Astrocyte (in vitro differentiated cells and primary cell): ENCODE measurements at regions not wholly inside any gene's neighbourhood (a gene's known extent, or its start where the extent isn't known, plus 50 kb on each side); places are given as distances from the start of the nearest gene placed in this dataset.
A peak's percentile ranks its signal among the peaks of the same experiment; 100 is the strongest.

Experiments
- DNase-seq: peaks from one replicate; pipeline ENCODE4 v3.0.0-alpha.2; 2010; ENCODE audit warnings: low read depth
- FAIRE-seq: peaks from 2 replicates; lab custom pipeline; 2011; peaks lifted over from hg19 to GRCh38; lab: Jason Lieb, UNC
- H2AFZ ChIP-seq: 2 replicates; pipeline ENCODE4 v1.6.0; 2012; ENCODE audit warnings: low read depth, low read length, inconsistent platforms
- H3K27ac ChIP-seq: 2 replicates; pipeline ENCODE4 v1.5.1; 2011; ENCODE audit warnings: low read depth, low read length, inconsistent platforms
- H3K27me3 ChIP-seq: 2 replicates; pipeline ENCODE4 v1.6.0; 2011; ENCODE audit warnings: low read length, inconsistent platforms; ENCODE audit not compliant: insufficient read depth
- H3K36me3 ChIP-seq: 2 replicates; pipeline ENCODE4 v1.5.1; 2011; ENCODE audit warnings: low read length, inconsistent platforms; ENCODE audit not compliant: insufficient read depth
- H3K4me1 ChIP-seq: 2 replicates; pipeline ENCODE4 v1.5.1; 2011; ENCODE audit warnings: low read length, inconsistent platforms; ENCODE audit not compliant: insufficient read depth
- H3K4me2 ChIP-seq: 2 replicates; pipeline ENCODE4 v1.6.0; 2012; ENCODE audit warnings: low read length, inconsistent platforms
- H3K4me3 ChIP-seq: 2 replicates; pipeline ENCODE4 v1.5.1; 2011; ENCODE audit warnings: low read depth, mild to moderate bottlenecking, low read length, inconsistent platforms; ENCODE audit not compliant: insufficient read depth
- H3K79me2 ChIP-seq: 2 replicates; pipeline ENCODE4 v1.6.0; 2012; ENCODE audit warnings: mild to moderate bottlenecking, low read length, inconsistent platforms; ENCODE audit not compliant: insufficient read depth
- H3K9ac ChIP-seq: 2 replicates; pipeline ENCODE4 v1.6.0; 2012; ENCODE audit warnings: mild to moderate bottlenecking, low read length, inconsistent platforms
- H3K9me3 ChIP-seq: 2 replicates; pipeline ENCODE4 v1.5.1; 2012; ENCODE audit warnings: low read depth, mild to moderate bottlenecking, low read length, inconsistent platforms; ENCODE audit not compliant: insufficient read depth
- H4K20me1 ChIP-seq: 2 replicates; pipeline ENCODE4 v1.6.0; 2012; ENCODE audit warnings: low read length, inconsistent platforms; ENCODE audit not compliant: insufficient read depth
- H3K27ac Mint-ChIP-seq: one replicate; pipeline ENCODE4 v1.8.0; 2021; ENCODE audit warnings: mild to moderate bottlenecking, mixed read lengths; ENCODE audit not compliant: unreplicated experiment
- H3K27me3 Mint-ChIP-seq: one replicate; pipeline ENCODE4 v1.8.0; 2021; ENCODE audit warnings: low read depth, mixed read lengths; ENCODE audit not compliant: unreplicated experiment
- H3K36me3 Mint-ChIP-seq: one replicate; pipeline ENCODE4 v1.8.0; 2021; ENCODE audit warnings: low read depth, mixed read lengths; ENCODE audit not compliant: unreplicated experiment
- H3K4me1 Mint-ChIP-seq: one replicate; pipeline ENCODE4 v1.8.0; 2021; ENCODE audit warnings: low read depth, mixed read lengths; ENCODE audit not compliant: unreplicated experiment
- H3K4me3 Mint-ChIP-seq: one replicate; pipeline ENCODE4 v1.8.0; 2021; ENCODE audit warnings: mild to moderate bottlenecking, moderate library complexity, mixed read lengths; ENCODE audit not compliant: unreplicated experiment
- H3K9me3 Mint-ChIP-seq: one replicate; pipeline ENCODE4 v1.8.0; 2021; ENCODE audit warnings: mild to moderate bottlenecking, mixed read lengths; ENCODE audit not compliant: unreplicated experiment
- EZH2 ChIP-seq: IDR thresholded peaks from 2 replicates; pipeline ENCODE4 v1.6.1; 2012; ENCODE audit warnings: mild to moderate bottlenecking, low read length, inconsistent platforms; ENCODE audit not compliant: insufficient read depth
- TF ChIP-seq, protein P1 (sequence below): IDR thresholded peaks from 2 replicates; pipeline ENCODE4 v1.5.1; 2011; ENCODE audit warnings: low read depth, mild to moderate bottlenecking, inconsistent platforms, low read length, moderate library complexity; ENCODE audit not compliant: insufficient read depth

- Histone ChIP-seq H3K27me3 (no peaks in the 10 kb centered on the region), H3K4me3 (no peak overlapping the region), H3K4me1 (peaks cover 2% of the 10 kb centered on the region), H4K20me1 (no peaks in the 10 kb centered on the region), H3K9ac (no peak overlapping the region), H3K79me2 (no peaks in the 10 kb centered on the region), H3K4me2 (peak overlapping the region; percentile 2), H3K27ac (no peak overlapping the region), H3K36me3 (no peaks in the 10 kb centered on the region), H3K9me3 (no peaks in the 10 kb centered on the region), H2AFZ (no peak overlapping the region)
- Mint-ChIP-seq H3K4me3 (no peak overlapping the region), H3K27ac (no peak overlapping the region), H3K36me3 (no peaks in the 10 kb centered on the region), H3K9me3 (no peaks in the 10 kb centered on the region), H3K27me3 (no peaks in the 10 kb centered on the region), H3K4me1 (peaks cover 8% of the 10 kb centered on the region)
- DNase-seq (no peak), FAIRE-seq (no peak)
- no peak for TF ChIP-seq EZH2
- TF ChIP-seq, protein P1, sequence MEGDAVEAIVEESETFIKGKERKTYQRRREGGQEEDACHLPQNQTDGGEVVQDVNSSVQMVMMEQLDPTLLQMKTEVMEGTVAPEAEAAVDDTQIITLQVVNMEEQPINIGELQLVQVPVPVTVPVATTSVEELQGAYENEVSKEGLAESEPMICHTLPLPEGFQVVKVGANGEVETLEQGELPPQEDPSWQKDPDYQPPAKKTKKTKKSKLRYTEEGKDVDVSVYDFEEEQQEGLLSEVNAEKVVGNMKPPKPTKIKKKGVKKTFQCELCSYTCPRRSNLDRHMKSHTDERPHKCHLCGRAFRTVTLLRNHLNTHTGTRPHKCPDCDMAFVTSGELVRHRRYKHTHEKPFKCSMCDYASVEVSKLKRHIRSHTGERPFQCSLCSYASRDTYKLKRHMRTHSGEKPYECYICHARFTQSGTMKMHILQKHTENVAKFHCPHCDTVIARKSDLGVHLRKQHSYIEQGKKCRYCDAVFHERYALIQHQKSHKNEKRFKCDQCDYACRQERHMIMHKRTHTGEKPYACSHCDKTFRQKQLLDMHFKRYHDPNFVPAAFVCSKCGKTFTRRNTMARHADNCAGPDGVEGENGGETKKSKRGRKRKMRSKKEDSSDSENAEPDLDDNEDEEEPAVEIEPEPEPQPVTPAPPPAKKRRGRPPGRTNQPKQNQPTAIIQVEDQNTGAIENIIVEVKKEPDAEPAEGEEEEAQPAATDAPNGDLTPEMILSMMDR, result no peak
Measured at GRCh38 chr16:72481419-72481818, 309.5 kb upstream of the PMFBP1 start.

DNA sequence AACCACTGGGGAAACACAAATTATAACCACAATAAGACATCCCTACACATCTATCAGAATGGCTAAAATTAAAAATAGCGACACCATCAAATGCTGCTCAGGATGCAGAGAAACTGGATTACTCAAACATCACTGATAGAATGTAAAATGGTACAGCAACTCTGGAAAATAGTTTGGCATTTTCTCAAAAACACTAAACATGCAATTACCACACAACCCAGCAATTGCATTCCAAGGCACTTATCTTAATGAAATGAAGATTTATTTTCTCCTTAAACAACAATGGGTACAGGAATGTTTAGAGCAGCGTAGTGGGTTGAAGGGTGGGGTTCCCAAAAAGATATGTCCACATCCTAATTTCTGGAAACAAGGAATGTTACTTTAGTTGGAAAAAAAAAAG lies 309.0 kb upstream of the PMFBP1 start:
- FAIRE-seq, result peak; percentile 70
- peaks cover 9% of the 10 kb centered on the region for H3K4me1 Mint-ChIP-seq
- no peak overlapping the region for H3K9ac ChIP-seq

GRCh38 chr16:72475688-72476087 lies 303.7 kb upstream of the PMFBP1 start:
- H3K27ac ChIP-seq, result no peak overlapping the region
- TF ChIP-seq, protein P1, result no peak
- TF ChIP-seq EZH2, result no peak
- no peaks in the 10 kb centered on the region for H3K9me3 Mint-ChIP-seq
- H3K9ac ChIP-seq, result no peak overlapping the region
- peaks cover 20% of the 10 kb centered on the region for H3K4me1 ChIP-seq
- no peaks in the 10 kb centered on the region for H3K36me3 Mint-ChIP-seq
- FAIRE-seq (no peak), DNase-seq (peak; percentile 22)
- peak overlapping the region; percentile 51 for H3K4me3 Mint-ChIP-seq
- H3K27ac Mint-ChIP-seq, result peak overlapping the region; percentile 84
- no peak overlapping the region for H3K4me2 ChIP-seq
- no peaks in the 10 kb centered on the region for H4K20me1 ChIP-seq
- H3K9me3 ChIP-seq, result no peaks in the 10 kb centered on the region
- H3K4me3 ChIP-seq, result no peak overlapping the region
- no peaks in the 10 kb centered on the region for H3K79me2 ChIP-seq
- no peaks in the 10 kb centered on the region for H3K27me3 Mint-ChIP-seq
- peak overlapping the region; percentile 14 for H2AFZ ChIP-seq
- H3K36me3 ChIP-seq, result no peaks in the 10 kb centered on the region
- H3K4me1 Mint-ChIP-seq, result peaks cover 29% of the 10 kb centered on the region
- no peaks in the 10 kb centered on the region for H3K27me3 ChIP-seq

More for the DNA sequence above, 309.0 kb upstream of the PMFBP1 start:
- no peaks in the 10 kb centered on the region for H3K9me3 Mint-ChIP-seq
- no peaks in the 10 kb centered on the region for H3K36me3 Mint-ChIP-seq
- no peak overlapping the region for H2AFZ ChIP-seq
- H3K4me1 ChIP-seq, result peaks cover 2% of the 10 kb centered on the region
- no peak overlapping the region for H3K27ac Mint-ChIP-seq
- no peaks in the 10 kb centered on the region for H3K27me3 Mint-ChIP-seq
- H3K4me3 ChIP-seq, result no peak overlapping the region
- peak overlapping the region; percentile 2 for H3K4me2 ChIP-seq
- H3K36me3 ChIP-seq, result no peaks in the 10 kb centered on the region
- no peaks in the 10 kb centered on the region for H3K27me3 ChIP-seq
- no peak overlapping the region for H3K27ac ChIP-seq
- H3K79me2 ChIP-seq, result no peaks in the 10 kb centered on the region
- DNase-seq, result peak; percentile 65
- no peaks in the 10 kb centered on the region for H4K20me1 ChIP-seq
- H3K9me3 ChIP-seq, result no peaks in the 10 kb centered on the region
- no peak overlapping the region for H3K4me3 Mint-ChIP-seq
- TF ChIP-seq, protein P1, result no peak
- TF ChIP-seq EZH2, result no peak
